ENCODE measurements at regions not wholly inside any gene's neighbourhood (a gene's known extent, or its start where the extent isn't known, plus 50 kb on each side); places are given as distances from the start of the nearest gene placed in this dataset.

- DNase-seq: no peak
Observed at GRCh38 chr5:136526791-136527190, 161.4 kb upstream of the TRPC7 start.

- DNase-seq: no peak
Observed at GRCh38 chr5:136526021-136526420, 160.7 kb upstream of the TRPC7 start.

GRCh38 chr5:136525597-136525996 lies 160.3 kb upstream of the TRPC7 start:
- no peak for DNase-seq

- no peak for DNase-seq
Observed at GRCh38 chr5:136522217-136522956, 157.0 kb upstream of the TRPC7 start.

- DNase-seq: no peak
Observed at GRCh38 chr5:136521696-136522095, 156.4 kb upstream of the TRPC7 start.

GRCh38 chr5:136518814-136519213 lies 153.5 kb upstream of the TRPC7 start:
- DNase-seq: no peak

GRCh38 chr5:136518174-136518573 lies 152.8 kb upstream of the TRPC7 start:
- no peak for DNase-seq

GRCh38 chr5:136517755-136518154 lies 152.4 kb upstream of the TRPC7 start:
- DNase-seq: no peak

- no peak for DNase-seq
Observed at GRCh38 chr5:136516637-136517036, 151.3 kb upstream of the TRPC7 start.

GRCh38 chr5:136513430-136513829 lies 148.1 kb upstream of the TRPC7 start:
- DNase-seq: no peak

- DNase-seq: no peak
Observed at GRCh38 chr5:136511046-136511445, 145.7 kb upstream of the TRPC7 start.

GRCh38 chr5:136510481-136510880 lies 145.1 kb upstream of the TRPC7 start:
- DNase-seq: no peak

GRCh38 chr5:136506131-136506530 lies 140.8 kb upstream of the TRPC7 start:
- no peak for DNase-seq

GRCh38 chr5:136501133-136501532 lies 135.8 kb upstream of the TRPC7 start:
- DNase-seq: no peak

GRCh38 chr5:136492587-136492986 lies 127.2 kb upstream of the TRPC7 start:
- no peak for DNase-seq

- no peak for DNase-seq
Observed at GRCh38 chr5:136491806-136492205, 126.5 kb upstream of the TRPC7 start.

- DNase-seq: no peak
Observed at GRCh38 chr5:136484808-136485325, 119.5 kb upstream of the TRPC7 start.

- DNase-seq: peak; percentile 22
Observed at GRCh38 chr5:136482206-136482605, 116.9 kb upstream of the TRPC7 start.

- no peak for DNase-seq
Observed at GRCh38 chr5:136474466-136474865, 109.1 kb upstream of the TRPC7 start.

- no peak for DNase-seq
Observed at GRCh38 chr5:136467632-136468031, 102.3 kb upstream of the TRPC7 start.

- no peak for DNase-seq
Observed at GRCh38 chr5:136466041-136466415, 100.7 kb upstream of the TRPC7 start.

GRCh38 chr5:136458481-136458880 lies 93.1 kb upstream of the TRPC7 start:
- DNase-seq: no peak

- peak; percentile 78 for DNase-seq
Observed at GRCh38 chr5:136457390-136458013, 92.2 kb upstream of the TRPC7 start.

GRCh38 chr5:136455409-136455808 lies 90.1 kb upstream of the TRPC7 start:
- DNase-seq: no peak
